OCI-LY7 (cell line): ENCODE measurements at regions not wholly inside any gene's neighbourhood (a gene's known extent, or its start where the extent isn't known, plus 50 kb on each side); places are given as distances from the start of the nearest gene placed in this dataset.

Experiments used
- BruUV-seq: library from RNA; stranded (reverse); fragments of 400-500 nt; replicated peaks from 2 replicates; lab custom pipeline; 2021; lab: Mats Ljungman, UMichigan
- CTCF ChIA-PET: fragments of 300-600 bp; sonication (Branson Sonifier 250); formaldehyde crosslinking; loops from one replicate; lab custom pipeline; 2022; ENCODE audit warnings: antibody characterized with exemption; ENCODE audit not compliant: unreplicated experiment; lab: Charles Lee
- POLR2A ChIA-PET: fragments of 300-600 bp; sonication (Branson Sonifier 250); formaldehyde crosslinking; loops from one replicate; lab custom pipeline; 2022; ENCODE audit warnings: antibody characterized with exemption; lab: Charles Lee
- DNase-seq: peaks from one replicate; pipeline ENCODE4 v3.0.0-alpha.2; 2015; ENCODE audit warnings: low spot score
- H2AFZ ChIP-seq: fragments of 200-600 bp; sonication (generic), shearing (Covaris generic); 2 replicates; pipeline ENCODE4 v1.6.1; 2014; ENCODE audit warnings: mild to moderate bottlenecking, antibody characterized with exemption, low read length, moderate library complexity
- H3K27ac ChIP-seq: fragments of 200-600 bp; sonication (generic); 2 replicates; pipeline ENCODE4 v1.5.1; 2014; ENCODE audit warnings: mixed run types, low read depth, mild to moderate bottlenecking, moderate library complexity, low read length, inconsistent platforms; ENCODE audit not compliant: poor library complexity, severe bottlenecking
- H3K36me3 ChIP-seq: fragments of 200-600 bp; sonication (generic); 2 replicates; pipeline ENCODE4 v1.6.1; 2014; ENCODE audit warnings: mild to moderate bottlenecking, antibody characterized with exemption, low read length, moderate library complexity, mixed read lengths; ENCODE audit not compliant: insufficient read depth
- H3K4me1 ChIP-seq: fragments of 200-600 bp; sonication (generic); 2 replicates; pipeline ENCODE4 v1.5.1; 2014; ENCODE audit warnings: mild to moderate bottlenecking, low read length; ENCODE audit not compliant: insufficient read depth, poor library complexity, severe bottlenecking
- H3K4me2 ChIP-seq: fragments of 200-600 bp; sonication (generic); 2 replicates; pipeline ENCODE4 v1.6.1; 2014; ENCODE audit warnings: mild to moderate bottlenecking, low read length
- H3K4me3 ChIP-seq: fragments of 200-600 bp; sonication (generic); 2 replicates; pipeline ENCODE4 v1.5.1; 2014; ENCODE audit warnings: mild to moderate bottlenecking, low read depth, low read length; ENCODE audit not compliant: poor library complexity, severe bottlenecking
- H3K79me2 ChIP-seq: fragments of 200-600 bp; sonication (generic); 2 replicates; pipeline ENCODE4 v1.6.1; 2016; ENCODE audit warnings: low read depth, mild to moderate bottlenecking, low read length, moderate library complexity, mixed read lengths; ENCODE audit not compliant: insufficient read depth
- H3K9me2 ChIP-seq: fragments of 200-600 bp; sonication (generic); 2 replicates; pipeline ENCODE4 v1.6.1; 2016; ENCODE audit warnings: mild to moderate bottlenecking, low read length, mixed read lengths; ENCODE audit not compliant: insufficient read depth
- H3K9me3 ChIP-seq: fragments of 200-600 bp; sonication (generic); 2 replicates; pipeline ENCODE4 v1.6.1; 2014; ENCODE audit warnings: mild to moderate bottlenecking, mixed run types, low read length, mixed read lengths
- H4K20me1 ChIP-seq: fragments of 200-600 bp; sonication (generic); 2 replicates; pipeline ENCODE4 v1.6.1; 2014; ENCODE audit warnings: mild to moderate bottlenecking, antibody characterized with exemption, low read length, moderate library complexity, mixed read lengths; ENCODE audit not compliant: insufficient read depth
- CTCF ChIP-seq: fragments of 200-600 bp; sonication (generic); conservative IDR thresholded peaks from 2 replicates; pipeline ENCODE4 v1.5.1; 2014; ENCODE audit warnings: mild to moderate bottlenecking, antibody characterized with exemption, low read length, moderate library complexity, mixed read lengths
- EZH2phosphoT487 ChIP-seq: fragments of 200-600 bp; sonication (generic); IDR thresholded peaks from 2 replicates; pipeline ENCODE4 v1.6.1; 2018; ENCODE audit warnings: low read depth, borderline replicate concordance, mild to moderate bottlenecking, mixed run types, antibody characterized with exemption, low read length, moderate library complexity, mixed read lengths
- intact Hi-C: fragments of 100-400 bp; cut with micrococcal nuclease; formaldehyde crosslinking; loops from one replicate; pipeline ENCODE4 v1.10.0; 2022; ENCODE audit not compliant: unreplicated experiment

GRCh38 chr9:95732802-95733688 is 142.4 kb upstream of the ERCC6L2 start:
- TF ChIP-seq CTCF, result no peak
- no peak for TF ChIP-seq EZH2phosphoT487
- ChIA-PET CTCF (no interaction called here), POLR2A (interaction anchor here (0.7 kb wide), 1 partner anchor 1377 kb away, joined by 3 read pairs; no protein-coding TSS in a partner anchor)
- Histone ChIP-seq H4K20me1 (no peaks in the 10 kb centered on the region), H3K9me3 (no peaks in the 10 kb centered on the region), H3K4me1 (no peaks in the 10 kb centered on the region), H2AFZ (no peak overlapping the region), H3K4me2 (no peak overlapping the region), H3K36me3 (no peaks in the 10 kb centered on the region), H3K79me2 (no peaks in the 10 kb centered on the region), H3K9me2 (no peaks in the 10 kb centered on the region), H3K27ac (no peak overlapping the region), H3K4me3 (no peak overlapping the region)
- no TSS peak for BruUV-seq
- no peak for DNase-seq
- intact Hi-C loops, result no loop called here

GRCh38 chr9:95731876-95732275 is 143.6 kb upstream of the ERCC6L2 start:
- Histone ChIP-seq H3K36me3 (no peaks in the 10 kb centered on the region), H3K9me2 (no peaks in the 10 kb centered on the region), H3K4me3 (no peak overlapping the region), H3K9me3 (no peaks in the 10 kb centered on the region), H3K79me2 (no peaks in the 10 kb centered on the region), H3K27ac (no peak overlapping the region), H2AFZ (no peak overlapping the region), H3K4me2 (no peak overlapping the region), H3K4me1 (no peaks in the 10 kb centered on the region), H4K20me1 (no peaks in the 10 kb centered on the region)
- intact Hi-C loops, result no loop called here
- no peak for DNase-seq
- ChIA-PET CTCF (no interaction called here), POLR2A (interaction anchor here (0.7 kb wide), 2 partner anchors 55 to 1317 kb away, joined by 4 to 5 read pairs; no protein-coding TSS in a partner anchor)
- no peak for TF ChIP-seq EZH2phosphoT487
- BruUV-seq, result no TSS peak

- no TSS peak for BruUV-seq
- TF ChIP-seq EZH2phosphoT487, result no peak
- no peak for TF ChIP-seq CTCF
- Histone ChIP-seq H4K20me1 (no peaks in the 10 kb centered on the region), H3K9me3 (no peaks in the 10 kb centered on the region), H3K4me3 (no peak overlapping the region), H3K4me1 (peaks cover 4% of the 10 kb centered on the region), H3K79me2 (no peaks in the 10 kb centered on the region), H3K4me2 (no peak overlapping the region), H3K27ac (no peak overlapping the region), H3K36me3 (no peaks in the 10 kb centered on the region), H2AFZ (no peak overlapping the region), H3K9me2 (no peaks in the 10 kb centered on the region)
- POLR2A ChIA-PET, result interaction anchor here (0.6 kb wide), 3 partner anchors 98 to 398 kb away, joined by 3 to 4 read pairs (median 3); no protein-coding TSS in a partner anchor
- intact Hi-C loops, result loop anchor here (5.0 kb wide), 1 partner anchor 487 kb away; no protein-coding TSS in a partner anchor
- CTCF ChIA-PET, result no interaction called here
- DNase-seq, result no peak
These were observed 145.7 kb upstream of the ERCC6L2 start for GRCh38 chr9:95729669-95730368.
